H1 (cell line): ENCODE measurements at regions not wholly inside any gene's neighbourhood (a gene's known extent, or its start where the extent isn't known, plus 50 kb on each side); places are given as distances from the start of the nearest gene placed in this dataset.

Experiments used
- E2F6 ChIP-seq: IDR thresholded peaks from 2 replicates; pipeline ENCODE4 v1.6.1; 2012; ENCODE audit warnings: inconsistent platforms
- EGR1 ChIP-seq: IDR thresholded peaks from 2 replicates; pipeline ENCODE4 v1.6.1; 2011; ENCODE audit warnings: low read depth, low read length, borderline replicate concordance
- RNF2 ChIP-seq: fragments of 200-900, 300-1000 bp; sonication (generic); IDR thresholded peaks from 2 replicates; pipeline ENCODE4 v1.7.1; 2016; ENCODE audit warnings: borderline replicate concordance, low read depth, mild to moderate bottlenecking, antibody characterized with exemption, low read length; ENCODE audit not compliant: poor library complexity, severe bottlenecking; ENCODE audit errors: missing control alignments
- SIX5 ChIP-seq: IDR thresholded peaks from 2 replicates; pipeline ENCODE4 v1.6.1; 2011; ENCODE audit warnings: mild to moderate bottlenecking, low read depth, low read length
- TAF7 ChIP-seq: optimal IDR thresholded peaks from 2 replicates; pipeline ENCODE3; 2011; ENCODE audit warnings: low read depth, mild to moderate bottlenecking, inconsistent platforms, low read length, moderate library complexity, borderline replicate concordance
- TBP ChIP-seq: IDR thresholded peaks from 2 replicates; pipeline ENCODE4 v1.6.1; 2011; ENCODE audit warnings: low read depth, low read length, improper control_type of control experiment

- no peak for TF ChIP-seq E2F6
- TF ChIP-seq TAF7: no peak
- no peak for TF ChIP-seq TBP
- no peak for TF ChIP-seq SIX5
- no peak for TF ChIP-seq RNF2
- TF ChIP-seq EGR1: no peak
- TF ChIP-seq, all 59 proteins: peak for 0
Observed at GRCh38 chr11:116042146-116042545, 537.9 kb upstream of the CADM1 start (continued).
